NCI-H146 treated with DMSO at 0.1 percent for 48 hours (cell line): ENCODE measurements at regions not wholly inside any gene's neighbourhood (a gene's known extent, or its start where the extent isn't known, plus 50 kb on each side); places are given as distances from the start of the nearest gene placed in this dataset.
"Not testable (repeated sequence)": the region's sequence is repeated elsewhere in the genome, so short reads cannot be mapped to it uniquely, and the experiment has no call there.

Experiments
- DNase-seq: peaks from one replicate; lab custom pipeline; 2025; ENCODE audit not compliant: unreplicated experiment; lab: John Stamatoyannopoulos, UW

DNA sequence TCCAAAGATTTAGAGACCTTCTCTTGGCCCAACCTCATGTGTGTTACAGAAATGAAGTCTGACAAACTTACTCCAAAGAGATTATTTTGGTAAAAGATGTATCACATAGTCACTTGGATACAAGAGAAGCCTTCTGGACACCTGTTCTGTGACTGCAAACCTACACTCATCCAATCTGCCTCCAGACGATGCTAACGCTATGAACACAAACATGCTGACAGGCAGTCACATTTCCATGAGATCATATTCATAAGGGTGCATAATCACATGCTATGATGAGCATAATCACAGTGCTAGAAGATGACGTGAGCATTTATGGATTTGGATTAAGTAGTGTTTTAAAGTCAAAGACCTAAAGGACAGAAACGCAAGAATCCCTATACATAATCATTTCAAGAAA, 340.2 kb downstream of the HACE1 start:
- DNase-seq = no peak

DNA sequence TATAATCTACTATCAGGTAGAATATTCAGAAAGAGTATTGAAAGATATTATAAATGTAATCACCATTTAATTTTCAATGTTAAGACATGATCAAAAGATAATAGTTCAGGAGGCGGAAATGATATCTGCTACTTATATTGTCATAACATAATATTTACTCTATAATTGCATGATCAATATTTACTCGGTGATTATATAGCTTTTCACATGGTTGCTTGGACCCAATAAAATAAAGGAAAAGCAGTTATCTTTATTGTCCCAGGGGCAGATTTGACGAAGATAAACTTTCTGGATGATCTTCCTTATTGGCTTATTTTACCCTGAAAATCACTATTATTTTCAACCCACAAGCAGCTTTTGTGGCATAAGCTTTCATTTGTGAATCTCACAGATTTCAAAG, 350.4 kb downstream of the HACE1 start:
- DNase-seq = peak; percentile 64

DNA sequence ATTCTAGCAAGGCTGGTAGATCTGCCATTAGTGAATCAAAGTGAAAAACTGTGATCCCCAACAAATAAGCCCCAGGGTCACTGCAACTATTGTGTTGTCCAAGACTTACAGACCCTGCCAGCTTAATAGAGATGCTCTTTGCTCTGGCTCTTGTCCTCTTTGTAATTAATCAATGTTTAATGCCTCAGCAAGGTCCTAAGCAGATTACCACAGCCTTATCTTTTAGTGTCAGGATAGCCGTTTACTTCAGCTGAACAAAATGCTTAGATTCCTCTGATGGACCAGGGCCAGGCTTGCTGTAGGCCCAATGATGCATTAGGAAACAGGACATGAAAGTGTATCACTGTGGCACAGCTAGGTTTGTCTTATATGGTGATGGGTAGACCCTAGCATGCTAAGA, 353.3 kb downstream of the HACE1 start:
- no peak for DNase-seq

DNA sequence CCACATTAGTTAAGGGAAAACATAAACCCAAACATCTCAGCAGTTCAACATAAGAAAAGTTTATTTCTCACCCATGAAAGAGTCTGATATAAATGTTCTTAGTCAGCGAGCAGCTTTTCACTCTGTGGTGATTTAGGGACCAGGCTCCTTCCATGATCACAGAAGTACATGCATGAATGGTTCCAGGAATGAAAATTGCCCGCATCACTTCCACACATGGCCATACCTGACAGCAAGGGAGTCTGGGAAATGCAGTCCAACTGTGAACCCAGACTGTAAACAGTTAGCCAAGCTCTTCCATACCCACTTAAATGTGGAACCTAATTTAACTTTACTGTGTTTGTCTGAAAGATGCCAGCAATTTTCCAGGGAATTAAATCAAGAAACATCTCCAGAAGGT, 353.9 kb downstream of the HACE1 start:
- DNase-seq = no peak

DNA sequence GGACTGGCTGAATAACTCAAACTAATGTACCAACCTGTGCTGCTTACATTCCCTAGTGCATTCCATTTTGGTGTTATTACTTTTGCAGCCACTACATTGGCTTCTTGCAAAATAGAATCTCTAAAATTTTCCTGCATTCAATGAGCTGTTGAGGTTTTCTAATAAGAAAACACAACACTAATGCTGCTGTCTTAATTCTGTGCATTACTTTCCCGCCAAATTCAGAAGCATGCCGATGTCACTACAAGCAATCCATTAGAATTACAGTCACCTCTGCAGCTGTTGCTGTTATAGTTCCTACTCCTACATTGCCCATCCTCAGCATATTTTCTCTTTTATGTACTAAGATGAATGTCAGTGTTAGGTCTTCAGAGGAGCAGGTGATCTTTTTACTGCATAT, 359.5 kb downstream of the HACE1 start:
- no peak for DNase-seq

DNA sequence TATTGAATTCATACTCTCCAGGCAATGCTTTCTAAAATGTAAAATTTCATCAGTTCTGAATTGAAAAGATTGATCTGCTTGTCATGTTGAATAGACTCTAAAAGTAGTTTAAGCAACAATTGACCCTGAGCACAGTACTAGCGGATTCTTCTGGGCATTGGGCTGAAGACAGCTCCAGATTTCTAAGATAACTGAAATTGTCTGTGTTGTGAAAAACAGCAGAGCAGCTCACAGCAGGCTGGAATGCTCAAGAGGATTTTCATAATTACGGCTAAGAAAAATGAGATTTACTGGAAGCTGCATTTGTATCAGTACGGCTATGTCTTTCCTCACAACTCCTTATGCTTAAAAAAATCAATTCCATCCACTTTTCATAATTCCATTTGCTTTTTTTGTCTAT, 373.7 kb downstream of the HACE1 start:
- DNase-seq = no peak

DNA sequence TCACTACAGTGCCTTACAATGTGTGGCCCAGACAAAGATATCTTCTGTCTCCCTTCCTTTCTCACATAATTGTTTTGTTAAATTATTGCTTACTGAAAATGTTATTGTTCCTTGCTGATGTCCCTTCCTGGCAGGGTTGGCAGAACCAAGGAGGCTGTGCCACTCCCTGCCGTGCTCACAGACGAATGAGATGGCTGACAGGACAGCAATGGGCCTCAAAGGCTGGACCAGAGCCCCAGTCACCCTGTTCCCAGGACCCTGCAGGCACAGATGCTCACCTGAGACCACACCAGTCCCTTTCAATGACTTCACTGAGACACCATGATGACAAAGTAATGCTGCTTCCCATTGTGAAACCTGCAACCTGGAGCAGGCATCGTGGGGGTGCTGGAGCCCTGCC, 375.1 kb downstream of the HACE1 start:
- no peak for DNase-seq

DNA sequence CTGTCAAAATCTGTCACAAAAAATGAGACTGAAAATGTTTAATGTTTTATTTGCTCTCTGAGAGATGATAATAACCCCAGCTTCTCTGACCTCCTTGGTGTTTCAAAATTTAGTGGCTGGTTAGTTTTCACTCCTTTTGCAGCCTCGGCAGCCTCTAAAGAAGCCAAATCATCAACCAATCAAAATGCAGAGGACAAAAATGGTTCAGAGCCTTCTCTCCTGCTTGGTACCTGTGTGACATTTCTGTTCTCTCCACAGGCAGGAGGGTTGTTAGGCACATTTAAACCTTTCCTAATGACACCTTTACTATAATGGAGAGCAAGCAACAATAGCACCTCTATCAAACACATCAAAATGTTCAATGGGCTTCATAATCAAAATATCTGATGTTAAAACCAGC, 375.5 kb downstream of the HACE1 start:
- no peak for DNase-seq

DNA sequence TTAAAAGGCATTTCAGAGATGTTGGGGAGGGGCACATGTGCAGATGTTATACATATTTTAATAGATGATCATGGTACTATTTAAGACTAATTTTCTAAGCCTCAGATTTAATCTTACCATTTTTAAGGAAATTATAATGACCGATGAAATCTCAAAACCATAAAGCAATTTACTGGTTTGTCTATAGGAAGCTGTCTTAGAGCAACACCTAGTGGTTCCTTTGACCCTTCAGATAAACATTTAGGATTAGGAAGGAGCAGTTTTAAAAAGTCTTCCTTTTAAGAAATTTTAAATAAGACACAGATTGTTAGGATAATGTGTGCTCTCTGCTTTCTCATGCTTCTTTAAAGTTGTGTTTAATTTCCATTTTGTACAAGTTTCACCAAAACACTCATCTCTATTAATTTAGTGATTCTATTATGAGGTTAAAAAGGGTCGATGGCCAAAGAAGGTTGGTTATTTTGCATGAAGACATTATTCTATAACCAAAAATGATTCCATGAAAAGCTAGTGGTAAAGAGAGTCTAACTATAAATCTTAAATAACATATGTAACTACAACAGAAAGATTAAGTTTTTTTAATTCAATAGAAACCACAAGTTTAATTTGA, 376.4 kb downstream of the HACE1 start:
- peak; percentile 24 for DNase-seq

DNA sequence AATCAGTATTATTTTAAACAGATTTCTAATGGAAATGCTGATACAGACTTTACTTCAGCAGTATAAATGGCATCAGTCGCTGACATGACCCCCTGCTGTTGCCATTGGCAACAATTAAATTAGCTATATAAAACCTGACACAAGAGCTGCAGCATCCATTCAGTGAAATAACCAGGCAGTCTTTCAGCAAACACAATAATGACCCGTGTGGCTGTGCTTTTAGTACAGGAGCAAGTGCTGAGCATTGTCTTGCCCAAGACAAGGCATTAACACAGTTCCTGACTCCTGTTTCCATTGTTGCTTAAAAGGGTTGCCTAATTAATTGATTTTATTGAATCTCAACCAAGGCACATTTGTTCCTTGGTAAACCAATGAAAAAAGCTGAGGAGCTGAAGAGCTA, 382.1 kb downstream of the HACE1 start:
- peak; percentile 53 for DNase-seq

DNA sequence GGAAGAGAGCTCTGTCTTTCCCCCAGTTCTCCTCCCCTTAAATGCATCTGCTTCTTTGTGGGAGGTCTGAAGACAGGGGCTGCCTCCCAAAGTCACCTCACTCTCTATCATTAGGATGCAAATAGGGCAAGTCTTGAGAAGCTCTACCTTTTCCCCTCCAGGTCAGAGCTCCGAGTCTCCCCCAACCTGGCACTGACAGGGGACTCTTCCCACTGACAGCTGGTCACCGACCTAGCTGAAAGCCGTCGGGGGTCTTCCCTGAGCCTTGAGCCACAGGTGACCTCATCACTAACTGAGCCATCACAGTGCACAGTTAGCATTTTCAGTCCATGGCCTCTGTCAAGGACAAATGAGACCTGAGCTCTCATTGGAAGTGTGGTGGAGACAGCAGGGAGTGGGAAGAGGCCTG, 386.7 kb downstream of the HACE1 start:
- DNase-seq = peak; percentile 59

DNA sequence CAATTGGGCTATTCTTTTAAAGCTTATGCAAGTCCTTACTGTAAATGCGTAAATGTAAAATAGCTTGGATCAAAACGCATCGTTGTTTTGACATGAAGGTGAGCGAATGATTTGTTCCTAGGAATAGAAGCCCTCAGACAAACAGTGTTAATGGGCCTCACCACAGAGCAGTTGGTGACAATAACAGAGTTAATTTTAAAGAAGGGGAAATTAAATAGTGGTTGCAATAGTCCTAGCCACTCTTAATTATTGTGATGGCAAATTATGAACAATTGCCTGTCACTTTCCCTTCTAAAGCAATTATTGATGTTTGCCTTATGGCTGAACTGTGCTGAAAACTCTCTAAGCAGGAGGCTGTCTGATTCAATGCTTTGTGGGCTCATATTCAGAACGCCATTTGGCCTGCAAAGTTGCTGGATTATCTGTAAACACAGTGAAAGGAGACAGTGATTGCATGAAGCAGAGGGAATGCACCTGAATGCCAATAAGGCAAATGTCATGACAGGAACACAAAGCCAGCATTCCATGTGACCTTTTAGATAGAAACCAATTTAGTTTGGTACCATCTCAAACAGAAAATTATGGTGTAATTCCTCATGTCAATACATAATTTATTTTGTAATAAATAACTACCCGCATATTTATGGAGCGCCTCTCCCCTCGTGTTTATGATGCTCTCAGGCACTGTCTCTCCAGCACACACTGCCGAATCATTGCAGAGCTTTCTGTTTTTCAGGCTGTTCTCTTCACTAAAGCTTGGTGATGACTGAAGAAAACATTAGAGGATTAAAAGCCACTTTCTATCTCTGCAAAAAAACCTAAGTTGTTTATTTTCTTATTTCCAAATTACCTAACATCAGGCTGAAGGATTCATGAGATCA, 387.5 kb downstream of the HACE1 start:
- peak; percentile 69 for DNase-seq

DNA sequence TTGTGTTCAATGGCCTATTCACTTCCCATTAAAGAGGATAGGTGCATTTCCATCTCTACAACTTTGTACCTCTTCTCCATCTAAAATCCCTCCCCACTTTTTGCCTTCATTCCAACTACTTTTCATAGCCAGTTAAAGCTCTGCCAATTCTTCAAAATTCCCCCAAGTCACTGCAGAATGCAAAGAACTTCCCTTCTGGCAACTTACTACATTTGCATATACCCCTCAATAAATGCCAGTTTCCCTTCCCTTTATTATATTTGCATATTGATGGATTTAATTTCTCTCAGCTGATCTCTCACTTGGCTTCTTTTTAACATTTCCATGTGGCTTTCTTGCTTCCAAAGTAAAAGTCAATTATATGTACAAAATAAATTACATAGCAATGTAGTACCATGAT, 393.4 kb downstream of the HACE1 start:
- DNase-seq = no peak

DNA sequence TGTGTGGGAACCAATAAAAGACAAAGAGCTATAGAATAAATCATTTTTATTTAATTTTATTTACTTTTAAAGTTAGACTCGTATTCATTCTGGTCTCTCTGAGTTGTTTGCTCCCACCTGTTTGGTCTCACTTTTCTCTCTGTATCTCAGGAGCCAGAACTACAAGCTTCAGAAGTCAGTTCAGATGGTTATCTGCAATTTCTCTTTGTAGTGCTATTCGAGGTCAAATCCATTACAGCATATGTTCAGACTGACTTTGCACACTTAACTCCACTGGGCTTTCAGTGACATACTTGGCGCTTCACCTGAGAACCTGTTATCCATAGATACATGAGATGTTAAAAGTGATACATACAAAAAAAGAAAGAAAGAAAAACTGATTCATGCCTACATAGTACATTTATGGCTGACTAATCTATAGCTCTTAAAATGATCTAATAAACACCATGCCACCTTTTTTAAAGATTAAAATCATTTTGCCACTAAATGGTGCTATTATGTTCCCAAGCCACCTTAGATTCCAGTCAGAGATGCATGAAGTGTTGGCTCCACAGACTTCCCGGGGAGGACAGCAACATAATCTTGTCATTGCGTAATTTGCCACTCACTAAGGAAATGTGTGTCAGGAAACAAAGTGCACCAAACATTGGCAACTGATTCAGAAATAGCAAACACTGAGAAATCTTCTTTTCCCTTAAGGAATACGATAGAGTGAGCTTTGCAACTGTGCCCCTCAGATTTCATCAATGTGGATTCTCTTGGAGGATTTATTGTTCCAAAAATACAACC, 396.7 kb downstream of the HACE1 start:
- DNase-seq = no peak

DNA sequence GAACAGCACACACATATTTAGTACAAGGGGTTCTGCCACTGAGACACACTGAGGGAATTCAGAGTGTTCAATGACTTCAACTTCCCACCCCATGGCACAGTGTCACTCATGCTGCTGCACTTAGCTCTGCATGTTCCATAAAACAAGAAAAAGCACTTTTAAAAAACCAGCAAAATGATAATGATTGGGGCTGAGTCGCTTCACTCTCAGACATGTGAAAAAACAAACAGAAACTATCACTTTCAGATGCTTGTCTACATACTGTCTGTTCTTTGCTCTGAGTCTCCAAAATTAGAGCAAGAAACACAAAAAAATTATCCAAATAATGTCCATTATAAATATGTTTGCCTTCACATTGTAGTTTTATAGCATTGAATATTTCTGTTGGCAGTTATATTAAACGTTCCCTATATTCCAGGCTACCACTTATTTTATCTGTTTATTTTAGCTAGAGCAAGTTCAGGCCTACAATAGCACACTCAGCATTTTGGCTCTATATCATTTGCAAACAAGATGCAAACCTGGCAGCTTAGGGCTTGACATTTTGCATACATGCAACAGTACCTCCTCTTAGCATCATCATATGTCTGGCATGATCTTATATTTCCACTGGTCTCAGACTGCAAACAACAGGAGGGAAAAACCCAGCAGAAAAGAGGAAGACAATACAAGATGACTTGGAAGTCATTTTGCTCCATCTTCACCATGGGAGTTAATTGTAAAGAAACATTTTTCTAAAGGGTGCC, 398.8 kb downstream of the HACE1 start:
- no peak for DNase-seq

DNA sequence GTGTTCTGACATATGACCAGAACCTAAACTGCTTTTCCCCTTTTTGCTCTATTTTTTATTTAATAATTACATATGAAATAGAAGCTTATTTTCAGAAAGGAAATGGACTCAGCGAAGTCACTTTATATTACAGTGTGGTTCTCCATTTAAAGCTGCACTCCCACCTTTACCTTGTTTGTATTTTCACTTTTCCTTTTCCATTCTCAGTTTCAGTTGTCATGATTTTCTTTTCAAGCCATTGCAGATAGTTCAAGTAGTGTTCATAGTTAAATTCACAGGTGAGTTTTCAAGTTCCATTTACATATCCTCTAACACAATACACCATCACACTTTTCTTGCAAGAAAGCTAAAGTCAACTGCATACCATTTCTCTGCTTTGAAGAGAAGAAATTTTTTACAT, 400.2 kb downstream of the HACE1 start:
- no peak for DNase-seq

DNA sequence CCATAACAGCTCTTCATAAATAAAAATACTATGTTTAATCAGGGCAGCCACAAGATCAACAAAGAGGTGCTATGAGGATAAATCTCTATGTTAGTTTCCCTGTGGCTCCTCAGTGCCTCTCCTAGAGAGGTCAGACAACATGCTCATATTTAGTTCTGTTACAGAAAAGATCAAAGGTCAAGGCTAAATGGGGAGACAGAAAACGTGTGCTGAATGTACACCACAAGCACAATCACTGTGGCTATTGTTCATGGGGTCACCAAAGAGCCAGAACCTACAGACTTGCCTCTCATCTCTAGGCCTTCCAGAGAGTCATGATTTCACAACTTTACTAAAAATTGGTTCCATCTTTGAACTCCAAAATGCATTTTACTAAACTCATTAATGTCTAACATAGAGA, 409.8 kb downstream of the HACE1 start:
- no peak for DNase-seq

DNA sequence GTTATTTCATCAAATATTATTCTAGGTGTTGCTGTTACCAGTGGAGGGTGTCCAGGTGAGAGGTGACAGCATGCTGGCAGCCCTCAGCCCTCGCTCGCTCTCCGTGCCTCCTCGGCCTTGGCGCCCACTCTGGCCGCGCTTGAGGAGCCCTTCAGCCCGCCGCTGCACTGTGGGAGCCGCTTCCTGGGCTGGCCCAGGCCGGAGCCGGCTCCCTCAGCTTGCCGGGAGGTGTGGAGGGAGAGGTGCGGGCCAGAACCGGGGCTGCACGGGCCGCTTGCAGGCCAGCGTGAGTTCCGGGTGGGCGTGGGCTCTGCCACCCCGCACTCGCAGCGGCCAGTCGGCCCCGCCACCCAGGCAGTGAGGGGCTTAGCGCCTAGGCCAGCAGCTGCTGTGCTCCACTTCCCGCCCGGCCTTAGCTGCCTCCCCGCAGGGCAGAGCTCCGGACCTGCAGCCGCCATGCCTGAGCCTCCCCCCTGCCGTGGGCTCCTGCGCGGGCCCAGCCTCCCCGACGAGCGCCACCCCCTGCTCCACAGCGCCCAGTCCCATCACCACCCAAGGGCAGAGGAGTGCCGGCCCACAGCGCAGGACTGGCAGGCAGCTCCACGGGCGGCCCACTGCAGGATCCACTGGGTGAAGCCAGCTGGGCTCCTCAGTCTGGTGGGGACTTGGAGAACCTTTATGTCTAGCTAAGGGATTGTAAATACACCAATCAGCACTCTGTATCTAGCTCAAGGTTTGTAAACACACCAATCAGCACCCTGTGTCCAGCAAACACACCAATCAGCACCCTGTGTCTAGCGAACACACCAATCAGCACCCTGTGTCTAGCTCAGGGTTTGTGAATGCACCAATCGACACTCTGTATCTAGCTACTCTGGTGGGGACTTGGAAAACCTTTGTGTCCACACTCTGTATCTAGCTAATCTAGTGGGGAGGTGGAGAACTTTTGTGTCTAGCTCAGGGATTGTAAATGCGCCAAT, 413.3 kb downstream of the HACE1 start:
- not testable (repeated sequence) for DNase-seq

DNA sequence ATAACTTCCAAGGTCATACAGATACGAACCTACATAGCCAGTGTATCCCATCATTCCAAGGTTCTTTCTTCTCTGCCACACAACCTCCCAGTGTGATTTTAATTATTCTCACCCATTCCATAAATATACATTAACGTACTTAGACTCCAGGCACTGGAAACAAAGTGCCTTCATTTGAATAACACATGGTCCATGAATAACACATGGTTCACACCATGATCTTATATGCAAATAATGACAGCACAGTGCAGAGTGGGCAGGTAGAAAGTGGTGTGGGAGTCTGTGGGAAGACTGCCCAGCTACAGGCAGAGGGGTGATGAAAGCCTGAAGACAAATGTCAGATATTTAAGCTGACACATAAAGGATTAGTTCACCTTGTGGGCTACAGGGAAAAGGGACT, 425.2 kb downstream of the HACE1 start:
- DNase-seq = no peak

DNA sequence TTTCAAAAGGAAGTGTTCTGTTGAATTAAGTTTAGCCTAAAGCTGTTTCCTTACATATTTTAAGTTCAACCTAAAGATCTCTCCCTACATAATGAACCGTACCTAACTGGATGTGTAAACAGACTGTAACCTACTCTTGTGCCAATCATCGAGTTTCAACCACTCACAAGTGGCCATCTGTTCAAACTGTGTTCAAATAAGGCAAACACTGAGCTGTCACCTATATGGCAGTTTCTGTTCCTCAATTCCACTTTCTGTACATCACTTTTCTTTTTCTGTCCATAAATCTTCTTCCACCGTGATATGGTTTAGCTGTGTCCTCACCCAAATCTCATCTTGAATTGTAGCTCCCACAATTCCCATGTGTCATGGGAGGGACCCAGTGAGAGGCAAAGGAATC, 428.6 kb downstream of the HACE1 start:
- DNase-seq = no peak
